K562 (cell line): ENCODE measurements at regions not wholly inside any gene's neighbourhood (a gene's known extent, or its start where the extent isn't known, plus 50 kb on each side); places are given as distances from the start of the nearest gene placed in this dataset.

ENCODE experiments used
- ATAC-seq: fragments of 200-7000 bp; cut with Tn5 transposase; 3 replicates; pipeline ENCODE4 v1.9.1; 2020; ENCODE audit warnings: moderate library complexity
- BruUV-seq: library from RNA; stranded (reverse); fragments of 400-500 nt; replicated peaks from 2 replicates; lab custom pipeline; 2021; lab: Mats Ljungman, UMichigan
- CTCF ChIA-PET: fragments of 300-600 bp; formaldehyde crosslinking; extraction: SDS; loops from one replicate; lab custom pipeline; 2021; ENCODE audit warnings: low intra/inter-chr PET ratio; lab: Yijun Ruan, JAX
- POLR2A ChIA-PET: fragments of 300-600, 350-650 bp; sonication (Branson Sonifier 250); formaldehyde crosslinking; extraction: SDS; loops from one replicate; lab custom pipeline; 2021; ENCODE audit warnings: antibody characterized with exemption, inconsistent platforms; lab: Yijun Ruan, JAX
- DNase-seq, 4 experiments: peaks; one replicate each; pipeline versions ENCODE4 v3.0.0 to v3.0.0-alpha.2; 2011 to 2018; ENCODE audit warnings: low spot score in 3 of 4, mixed read lengths in 3 of 4; ENCODE audit errors: extremely low read depth in 1 of 4
- FAIRE-seq: peaks from 2 replicates; lab custom pipeline; 2011; peaks lifted over from hg19 to GRCh38; lab: Jason Lieb, UNC
- H2AFZ ChIP-seq: 2 replicates; pipeline ENCODE4 v1.6.0; 2011; ENCODE audit warnings: low read depth, low read length, control low read depth, inconsistent platforms
- H3K27ac ChIP-seq: fragments of 200-600 bp; 3 replicates; pipeline ENCODE4 v1.8.0; 2011; ENCODE audit warnings: low read depth, mild to moderate bottlenecking, control low read depth, inconsistent platforms, low read length, moderate library complexity, mixed read lengths; ENCODE audit errors: extremely low read depth
- H3K27me3 ChIP-seq, 2 experiments: fragments of 300-600 bp in 1 of 2; 2 replicates in 1 of 2; 3 replicates in 1 of 2; pipeline versions ENCODE4 v1.6.0 to v1.8.0; 2011; ENCODE audit warnings: inconsistent platforms in 2 of 2, low read length in 2 of 2, mild to moderate bottlenecking in 1 of 2, mixed read lengths in 1 of 2, moderate library complexity in 1 of 2; ENCODE audit not compliant: control insufficient read depth in 2 of 2, insufficient read depth in 2 of 2
- H3K36me3 ChIP-seq: fragments of 300-600 bp; 3 replicates; pipeline ENCODE4 v1.8.0; 2011; ENCODE audit warnings: mild to moderate bottlenecking, low read length, inconsistent platforms; ENCODE audit not compliant: control insufficient read depth, insufficient read depth
- H3K4me1 ChIP-seq, 2 experiments: fragments of 200-600 bp in 1 of 2; replicated peaks in 1 of 2; 2 replicates in 1 of 2; 3 replicates in 1 of 2; pipeline versions ENCODE4 v1.5.1 to v1.8.0; 2011; ENCODE audit warnings: inconsistent platforms in 2 of 2, low read length in 2 of 2, mild to moderate bottlenecking in 1 of 2, mixed read lengths in 1 of 2, moderate library complexity in 1 of 2; ENCODE audit not compliant: control insufficient read depth in 2 of 2, insufficient read depth in 2 of 2
- H3K4me2 ChIP-seq: 2 replicates; pipeline ENCODE4 v1.6.1; 2011; ENCODE audit warnings: low read length, control low read depth, inconsistent platforms, mixed read lengths; ENCODE audit not compliant: insufficient read depth
- H3K4me3 ChIP-seq: fragments of 200-600 bp; sonication (generic), shearing (Covaris generic); 2 replicates; pipeline ENCODE4 v1.5.1; 2016; ENCODE audit warnings: control low read depth, inconsistent platforms
- H3K79me2 ChIP-seq: fragments of 200-600 bp; 3 replicates; pipeline ENCODE4 v1.8.0; 2011; ENCODE audit warnings: low read length, inconsistent platforms; ENCODE audit not compliant: control insufficient read depth, insufficient read depth
- H3K9ac ChIP-seq, 2 experiments: 2 replicates each; pipeline versions ENCODE4 v1.6.0 to v1.6.1; 2011; ENCODE audit warnings: low read depth in 2 of 2, low read length in 2 of 2, control low read depth in 1 of 2, inconsistent platforms in 1 of 2, mild to moderate bottlenecking in 1 of 2, mixed read lengths in 1 of 2; ENCODE audit not compliant: insufficient read depth in 1 of 2
- H3K9me1 ChIP-seq: one replicate; pipeline ENCODE4 v1.6.0; 2011; ENCODE audit warnings: inconsistent platforms, mild to moderate bottlenecking, low read length, moderate library complexity; ENCODE audit not compliant: control insufficient read depth, insufficient read depth
- H3K9me3 ChIP-seq: replicated peaks from 2 replicates; pipeline ENCODE4 v1.5.1; 2011; ENCODE audit warnings: low read depth, low read length, inconsistent platforms; ENCODE audit not compliant: control insufficient read depth, insufficient read depth
- H4K20me1 ChIP-seq: replicated peaks from 2 replicates; pipeline ENCODE4 v1.6.1; 2011; ENCODE audit warnings: low read length, inconsistent platforms, mixed read lengths; ENCODE audit not compliant: control insufficient read depth, insufficient read depth
- ATF1 ChIP-seq, 2 experiments: fragments of 450-650 bp in 1 of 2; IDR thresholded peaks; 2 replicates each; pipeline ENCODE4 v1.6.1; 2016; ENCODE audit warnings: missing compliant biosample characterization in 1 of 2, missing genetic modification characterization in 1 of 2
- CSDE1 ChIP-seq, 2 experiments: fragments of 450-650 bp; IDR thresholded peaks; 2 replicates each; pipeline ENCODE4 v1.6.1; 2016; ENCODE audit warnings: mild to moderate bottlenecking in 1 of 2
- DNMT1 ChIP-seq: fragments of 450-650 bp; IDR thresholded peaks from 2 replicates; pipeline ENCODE4 v1.6.1; 2016; ENCODE audit warnings: antibody characterized with exemption, mild to moderate bottlenecking
- HDAC2 ChIP-seq: fragments of 450-650 bp; IDR thresholded peaks from 2 replicates; pipeline ENCODE4 v1.6.1; 2016; ENCODE audit warnings: mild to moderate bottlenecking
- ILK ChIP-seq: fragments of 450-650 bp; IDR thresholded peaks from 2 replicates; pipeline ENCODE4 v1.6.1; 2016; ENCODE audit warnings: missing genetic modification characterization, low read depth, mild to moderate bottlenecking, missing compliant biosample characterization, moderate library complexity, borderline replicate concordance
- NR2C1 ChIP-seq, 2 experiments: fragments of 450-650 bp; IDR thresholded peaks; 2 replicates each; pipeline ENCODE4 v1.6.1; 2017; ENCODE audit warnings: mild to moderate bottlenecking in 2 of 2, antibody characterized with exemption in 1 of 2, inconsistent platforms in 1 of 2, missing compliant biosample characterization in 1 of 2, missing genetic modification characterization in 1 of 2
- NR2F6 ChIP-seq: fragments of 450-650 bp; formaldehyde crosslinking; IDR thresholded peaks from 2 replicates; pipeline ENCODE4 v1.4.0; 2020; ENCODE audit warnings: mild to moderate bottlenecking
- PHF21A ChIP-seq: fragments of 450-650 bp; IDR thresholded peaks from 2 replicates; pipeline ENCODE4 v1.6.1; 2017; ENCODE audit warnings: low read depth, borderline replicate concordance
- POU5F1 ChIP-seq: fragments of 150-350 bp; IDR thresholded peaks from 2 replicates; pipeline ENCODE4 v1.6.1; 2014; ENCODE audit warnings: borderline replicate concordance, low read length, low read depth, mild to moderate bottlenecking; ENCODE audit not compliant: partially characterized antibody
- PRMT5 ChIP-seq: sonication (generic); formaldehyde crosslinking; IDR thresholded peaks from 2 replicates; pipeline ENCODE4 v1.5.0; 2020; ENCODE audit warnings: missing genetic modification reagents
- SAFB ChIP-seq: fragments of 200-400 bp; formaldehyde crosslinking; IDR thresholded peaks from 2 replicates; pipeline ENCODE4 v1.6.1; 2017; ENCODE audit warnings: low read depth, low read length, borderline replicate concordance
- SETDB1 ChIP-seq: IDR thresholded peaks from one replicate; pipeline ENCODE4 v1.6.1; 2012; ENCODE audit warnings: low read length, control low read depth, inconsistent platforms
- TCFL5 ChIP-seq: fragments of 250-450 bp; sonication (Bioruptor Pico); conservative IDR thresholded peaks from 2 replicates; pipeline ENCODE4 v1.6.1; 2021; ENCODE audit warnings: mild to moderate bottlenecking, moderate library complexity, matching md5 sums
- ZNF316 ChIP-seq: fragments of 450-650 bp; IDR thresholded peaks from 2 replicates; pipeline ENCODE4 v1.6.1; 2016
- ZNF778 ChIP-seq: fragments of 450-650 bp; formaldehyde crosslinking; IDR thresholded peaks from 2 replicates; pipeline ENCODE4 v1.4.0; 2020; ENCODE audit warnings: mild to moderate bottlenecking, moderate library complexity
- WGBS: fragments of 100-300 bp; shearing (Covaris generic); methylation state at CpG from one replicate; pipeline ENCODE4 v1.1.6; 2016; ENCODE audit warnings: low coverage, mixed read lengths; ENCODE audit not compliant: insufficient coverage; ENCODE audit errors: missing lambda C conversion rate; 5-methylcytosine and 5-hydroxymethylcytosine counted together
- in situ Hi-C: fragments of 300-500 bp; cut with MboI; formaldehyde crosslinking; loops from 4 replicates; pipeline ENCODE4 v1.15.0; 2018; ENCODE audit warnings: inconsistent platforms, mixed read lengths
- intact Hi-C: fragments of 100-400 bp; cut with micrococcal nuclease; formaldehyde crosslinking; loops from 2 replicates; pipeline ENCODE4 v1.14.2; 2022
- TF ChIP-seq, protein P1 (sequence below), 3 experiments: fragments of 200-800 bp in 1 of 3; sonication (Bioruptor generic) in 1 of 3; sonication (generic) in 1 of 3; formaldehyde crosslinking in 1 of 3; IDR thresholded peaks; 2 replicates each; pipeline versions ENCODE4 v1.6.1 to v1.8.0; 2016 to 2022; ENCODE audit warnings: mild to moderate bottlenecking in 2 of 3, missing compliant biosample characterization in 2 of 3, missing genetic modification characterization in 2 of 3, missing genetic modification reagents in 1 of 3
- TF ChIP-seq, protein P2 (sequence below): fragments of 250-450 bp; sonication (Bioruptor Pico); IDR thresholded peaks from 2 replicates; pipeline ENCODE4 v1.8.0; 2021; ENCODE audit warnings: mild to moderate bottlenecking, moderate library complexity
- TF ChIP-seq, protein P3 (sequence below): IDR thresholded peaks from 2 replicates; pipeline ENCODE4 v1.6.1; 2012; ENCODE audit warnings: low read depth, low read length, improper control_type of control experiment, borderline replicate concordance

DNA sequence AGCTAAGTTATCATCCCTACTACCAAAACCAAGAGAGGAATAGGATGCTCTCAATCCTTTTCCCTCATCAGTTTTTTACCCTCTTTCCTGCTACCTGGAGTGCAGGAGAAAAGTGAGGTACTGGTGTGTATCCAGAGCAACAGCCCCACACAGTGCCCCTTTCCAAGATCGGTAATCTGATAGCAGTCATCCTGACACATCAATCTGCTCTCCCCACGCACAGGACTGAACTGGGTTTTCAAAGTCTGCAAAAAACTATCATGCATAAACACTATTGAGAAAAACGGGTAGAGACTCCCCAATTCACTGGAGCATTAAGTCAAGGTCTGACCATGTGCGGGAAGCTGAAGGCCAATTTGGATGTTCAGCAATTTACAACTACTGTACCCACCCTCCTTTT is 284.8 kb downstream of the RBM26 start:
- Histone ChIP-seq H3K4me1 (no peaks in the 10 kb centered on the region), H3K4me3 (no peak overlapping the region), H2AFZ (no peak overlapping the region), H4K20me1 (no peaks in the 10 kb centered on the region)
- WGBS = 0% methylated on average over 4 of the region's 4 CpGs
- intact Hi-C loops = no loop called here
- CTCF ChIA-PET = no interaction called here
- no peak for ATAC-seq
- TF ChIP-seq ILK = no peak
- TF ChIP-seq, protein P1, sequence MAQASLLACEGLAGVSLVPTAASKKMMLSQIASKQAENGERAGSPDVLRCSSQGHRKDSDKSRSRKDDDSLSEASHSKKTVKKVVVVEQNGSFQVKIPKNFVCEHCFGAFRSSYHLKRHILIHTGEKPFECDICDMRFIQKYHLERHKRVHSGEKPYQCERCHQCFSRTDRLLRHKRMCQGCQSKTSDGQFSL (CRISPR knock-in tag; IDR thresholded peaks at IDR 0.05) = no peak
- TF ChIP-seq, protein P1 (tag; IDR thresholded peaks at IDR 0.05) = no peak
- TF ChIP-seq HDAC2 = no peak
- no peak for TF ChIP-seq ZNF316
- TF ChIP-seq PRMT5 = no peak
- no peak for TF ChIP-seq NR2F6 (CRISPR knock-in tag)
- no peak for TF ChIP-seq SAFB
- no peak for TF ChIP-seq SETDB1
- no peak for TF ChIP-seq ZNF778 (CRISPR knock-in tag)
- TF ChIP-seq POU5F1 = no peak
- no peak for TF ChIP-seq PHF21A
- no peak for TF ChIP-seq CSDE1 (IDR thresholded peaks at IDR 0.05)
- TF ChIP-seq, protein P2, sequence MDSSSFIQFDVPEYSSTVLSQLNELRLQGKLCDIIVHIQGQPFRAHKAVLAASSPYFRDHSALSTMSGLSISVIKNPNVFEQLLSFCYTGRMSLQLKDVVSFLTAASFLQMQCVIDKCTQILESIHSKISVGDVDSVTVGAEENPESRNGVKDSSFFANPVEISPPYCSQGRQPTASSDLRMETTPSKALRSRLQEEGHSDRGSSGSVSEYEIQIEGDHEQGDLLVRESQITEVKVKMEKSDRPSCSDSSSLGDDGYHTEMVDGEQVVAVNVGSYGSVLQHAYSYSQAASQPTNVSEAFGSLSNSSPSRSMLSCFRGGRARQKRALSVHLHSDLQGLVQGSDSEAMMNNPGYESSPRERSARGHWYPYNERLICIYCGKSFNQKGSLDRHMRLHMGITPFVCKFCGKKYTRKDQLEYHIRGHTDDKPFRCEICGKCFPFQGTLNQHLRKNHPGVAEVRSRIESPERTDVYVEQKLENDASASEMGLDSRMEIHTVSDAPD (CRISPR knock-in tag) = no peak
- TF ChIP-seq DNMT1 = no peak
- TF ChIP-seq, protein P3, sequence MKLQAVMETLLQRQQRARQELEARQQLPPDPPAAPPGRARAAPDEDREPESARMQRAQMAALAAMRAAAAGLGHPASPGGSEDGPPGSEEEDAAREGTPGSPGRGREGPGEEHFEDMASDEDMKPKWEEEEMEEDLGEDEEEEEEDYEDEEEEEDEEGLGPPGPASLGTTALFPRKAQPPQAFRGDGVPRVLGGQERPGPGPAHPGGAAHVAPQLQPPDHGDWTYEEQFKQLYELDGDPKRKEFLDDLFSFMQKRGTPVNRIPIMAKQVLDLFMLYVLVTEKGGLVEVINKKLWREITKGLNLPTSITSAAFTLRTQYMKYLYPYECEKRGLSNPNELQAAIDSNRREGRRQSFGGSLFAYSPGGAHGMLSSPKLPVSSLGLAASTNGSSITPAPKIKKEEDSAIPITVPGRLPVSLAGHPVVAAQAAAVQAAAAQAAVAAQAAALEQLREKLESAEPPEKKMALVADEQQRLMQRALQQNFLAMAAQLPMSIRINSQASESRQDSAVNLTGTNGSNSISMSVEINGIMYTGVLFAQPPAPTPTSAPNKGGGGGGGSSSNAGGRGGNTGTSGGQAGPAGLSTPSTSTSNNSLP = no peak
- no peak for TF ChIP-seq NR2C1 (IDR thresholded peaks at IDR 0.05)
- TF ChIP-seq NR2C1 (tag; IDR thresholded peaks at IDR 0.05) = no peak
- no peak for TF ChIP-seq TCFL5 (CRISPR knock-in tag)
- no peak for TF ChIP-seq ATF1 (CRISPR knock-in tag; IDR thresholded peaks at IDR 0.05)
- TF ChIP-seq ATF1 (tag; IDR thresholded peaks at IDR 0.05) = no peak
- TF ChIP-seq, all 486 proteins: peak for 0
- BruUV-seq = no TSS peak
- H3K9me1 ChIP-seq = no peaks in the 10 kb centered on the region
- no peaks in the 10 kb centered on the region for H3K36me3 ChIP-seq
- no peak for FAIRE-seq
- no peaks in the 10 kb centered on the region; a peak in 1 of 5 replicates for H3K27me3 ChIP-seq
- no peaks in the 10 kb centered on the region for H3K9me3 ChIP-seq
- POLR2A ChIA-PET = no interaction called here
- no peak overlapping the region for H3K4me2 ChIP-seq
- H3K27ac ChIP-seq = no peak overlapping the region
- in situ Hi-C loops = no loop called here
- no peaks in the 10 kb centered on the region for H3K79me2 ChIP-seq
- no peak for DNase-seq
- no peak overlapping the region for H3K9ac ChIP-seq
